Germinal center (tissue), 1 donor: ENCODE measurements at regions not wholly inside any gene's neighbourhood (a gene's known extent, or its start where the extent isn't known, plus 50 kb on each side); places are given as distances from the start of the nearest gene placed in this dataset.
"Not testable (repeated sequence)": the region's sequence is repeated elsewhere in the genome, so short reads cannot be mapped to it uniquely, and the experiment has no call there.

ENCODE experiments used
- DNase-seq: peaks from one replicate; pipeline ENCODE4 v3.0.0; 2012; ENCODE audit warnings: mixed read lengths, low spot score

DNA sequence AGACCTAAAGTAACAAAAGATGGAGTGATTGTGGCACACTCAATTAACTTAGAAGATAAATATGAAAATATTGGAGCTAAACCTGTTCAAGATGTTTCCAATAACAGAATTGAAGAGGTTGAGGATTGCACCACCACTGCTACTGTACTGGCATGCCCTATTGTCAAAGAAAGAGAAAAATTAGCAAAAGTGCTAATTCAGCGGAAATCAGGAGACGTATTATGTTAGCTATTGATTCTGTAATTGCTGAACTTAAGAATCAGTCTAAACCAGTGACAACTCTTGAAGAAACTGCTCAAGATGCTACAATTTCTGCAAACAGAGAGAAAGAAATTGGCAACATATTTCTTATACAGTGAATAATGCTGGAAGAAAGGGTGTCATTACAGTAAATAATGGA is 754.4 kb downstream of the CDH18 start:
- no peak for DNase-seq

- DNase-seq, result no peak
Measured at GRCh38 chr5:19235101-19235584, 752.9 kb downstream of the CDH18 start.

DNA sequence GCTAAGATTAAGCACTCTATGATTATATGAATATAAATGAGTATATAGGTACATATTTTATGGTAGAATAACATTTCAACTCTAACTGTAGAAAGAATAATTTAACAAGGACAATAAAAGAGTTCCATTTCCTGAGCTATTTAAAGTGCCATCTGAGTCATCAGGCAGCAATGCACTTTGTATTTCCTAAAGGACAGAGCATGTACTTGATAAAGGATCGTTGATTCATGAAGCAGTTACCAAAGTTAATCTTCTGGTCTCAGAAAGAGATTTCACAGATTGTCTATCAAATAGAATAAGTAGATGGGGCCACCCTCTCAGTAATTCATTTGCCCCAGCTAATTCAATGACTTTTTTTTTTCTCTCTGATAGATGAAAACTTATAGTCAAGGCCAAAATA is 747.8 kb downstream of the CDH18 start:
- DNase-seq, result no peak

DNA sequence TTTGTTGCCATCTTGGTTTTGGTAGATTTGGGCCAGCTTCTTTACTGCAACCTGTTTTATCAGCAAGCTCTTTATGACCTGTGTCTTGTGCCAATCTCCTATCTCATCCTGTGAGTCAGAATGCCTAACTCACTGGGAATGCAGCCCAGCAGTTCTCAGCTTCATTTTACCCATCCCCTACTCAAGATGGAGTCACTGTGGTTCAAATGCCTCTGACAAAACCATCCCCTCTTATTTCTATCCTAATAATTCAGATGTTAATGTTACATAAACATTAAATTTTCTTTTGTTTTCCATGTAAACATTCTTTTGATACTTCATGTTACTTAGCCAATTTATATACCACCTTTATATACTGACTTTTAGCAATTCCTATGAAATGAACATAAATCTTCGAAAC is 746.3 kb downstream of the CDH18 start:
- no peak for DNase-seq

DNA sequence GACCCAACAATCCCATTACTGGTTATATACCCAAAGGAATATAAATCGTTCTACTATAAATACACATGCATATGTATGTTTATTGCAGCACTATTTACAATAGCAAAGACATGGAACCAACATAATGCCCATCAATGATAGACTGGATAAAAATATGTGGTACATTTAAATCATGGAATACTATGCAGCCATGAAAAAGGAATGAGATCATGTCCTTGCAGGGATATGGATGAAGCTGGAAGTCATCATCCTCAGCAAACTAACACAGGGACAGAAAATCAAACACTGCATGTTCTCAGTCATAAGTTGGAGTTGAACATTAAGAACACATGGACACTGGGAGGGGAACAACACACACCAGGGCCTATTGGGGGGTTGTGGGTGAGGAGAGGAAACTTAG is 741.8 kb downstream of the CDH18 start:
- DNase-seq, result not testable (repeated sequence)

DNA sequence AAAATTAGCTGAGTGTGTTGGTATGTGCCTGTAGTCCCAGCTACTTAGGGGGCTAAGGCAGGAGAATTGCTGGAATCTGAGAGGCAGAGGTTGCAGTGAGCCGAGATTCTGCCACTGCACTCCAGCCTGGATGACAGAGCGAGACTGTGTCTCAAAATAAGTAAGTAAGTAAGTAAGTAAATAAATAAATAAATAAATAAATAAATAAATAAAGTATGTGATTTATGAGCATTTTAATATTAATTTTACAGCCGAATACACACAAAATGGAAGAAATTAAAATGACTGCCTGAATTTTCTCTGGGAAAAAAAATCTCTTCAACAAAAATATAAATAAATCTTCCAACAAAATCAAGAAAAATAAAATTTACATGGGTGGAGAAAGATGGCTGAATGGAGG is 740.7 kb downstream of the CDH18 start:
- DNase-seq, result no peak

DNA sequence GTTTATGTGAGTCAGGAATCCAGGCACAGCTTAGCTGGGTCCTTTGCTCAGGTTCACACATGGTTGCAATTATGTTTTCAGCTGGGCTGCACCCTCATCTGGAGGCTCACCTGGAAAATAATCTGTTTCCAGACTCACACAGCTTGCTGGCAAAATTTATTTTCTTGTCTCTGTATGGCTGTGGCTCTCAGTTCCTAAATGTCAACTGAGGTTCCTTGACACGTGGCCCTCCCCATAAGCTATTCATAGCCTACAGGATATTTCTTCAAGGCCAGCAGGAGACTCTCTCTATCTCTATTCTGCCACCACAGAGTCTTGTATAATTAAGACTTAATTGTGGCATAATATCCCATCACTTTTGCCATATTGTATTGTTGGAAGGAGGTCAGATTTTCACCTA is 732.0 kb downstream of the CDH18 start:
- no peak for DNase-seq

GRCh38 chr5:19258686-19259085 is 729.3 kb downstream of the CDH18 start:
- DNase-seq, result no peak

GRCh38 chr5:19261879-19262278 is 726.1 kb downstream of the CDH18 start:
- no peak for DNase-seq

GRCh38 chr5:19264821-19265220 is 723.2 kb downstream of the CDH18 start:
- no peak for DNase-seq

DNA sequence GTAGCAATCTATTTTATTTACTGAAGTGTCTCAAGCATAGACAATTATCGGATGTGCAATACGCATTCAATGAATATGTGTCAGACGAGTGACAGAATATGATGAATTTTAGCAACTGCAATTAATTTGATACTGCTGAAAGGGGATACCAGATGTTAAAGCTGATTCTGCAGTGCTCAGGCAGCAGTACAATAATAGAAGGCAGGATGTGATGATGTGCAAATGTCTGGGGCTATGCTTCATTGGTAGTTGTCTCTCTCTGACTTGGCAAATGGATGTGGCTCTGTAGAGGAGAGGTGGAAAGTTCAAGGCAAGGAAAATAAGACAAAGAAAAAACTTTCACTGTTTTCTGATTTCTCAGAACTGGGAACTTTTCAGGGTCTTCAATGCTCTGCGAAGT is 721.2 kb downstream of the CDH18 start:
- DNase-seq, result no peak

- no peak for DNase-seq
Measured at GRCh38 chr5:19270153-19270552, 717.8 kb downstream of the CDH18 start.

DNA sequence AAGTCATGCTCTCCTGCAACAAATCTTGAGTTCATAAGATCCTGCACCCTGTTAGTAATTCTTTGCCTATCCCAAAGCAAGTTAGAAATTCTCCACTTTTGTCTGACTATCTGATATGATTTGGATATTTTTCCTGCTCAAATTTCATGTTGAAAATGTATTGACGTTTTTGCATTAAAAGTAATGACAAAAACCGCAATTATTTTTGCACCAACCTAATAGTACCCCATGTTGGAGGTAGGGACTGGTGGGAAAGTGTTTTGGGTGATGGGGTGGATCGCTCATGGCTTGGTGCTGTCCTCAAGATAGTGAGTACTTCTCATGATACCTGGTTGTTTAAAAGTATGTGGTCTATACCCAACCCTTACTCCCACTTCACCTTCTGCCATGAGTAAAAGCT is 713.4 kb downstream of the CDH18 start:
- DNase-seq, result no peak

- DNase-seq, result no peak
Measured at GRCh38 chr5:19285286-19285685, 702.7 kb downstream of the CDH18 start.

- not testable (repeated sequence) for DNase-seq
Measured at GRCh38 chr5:19287548-19288277, 700.3 kb downstream of the CDH18 start.

- not testable (repeated sequence) for DNase-seq
Measured at GRCh38 chr5:19288311-19288710, 699.7 kb downstream of the CDH18 start.

DNA sequence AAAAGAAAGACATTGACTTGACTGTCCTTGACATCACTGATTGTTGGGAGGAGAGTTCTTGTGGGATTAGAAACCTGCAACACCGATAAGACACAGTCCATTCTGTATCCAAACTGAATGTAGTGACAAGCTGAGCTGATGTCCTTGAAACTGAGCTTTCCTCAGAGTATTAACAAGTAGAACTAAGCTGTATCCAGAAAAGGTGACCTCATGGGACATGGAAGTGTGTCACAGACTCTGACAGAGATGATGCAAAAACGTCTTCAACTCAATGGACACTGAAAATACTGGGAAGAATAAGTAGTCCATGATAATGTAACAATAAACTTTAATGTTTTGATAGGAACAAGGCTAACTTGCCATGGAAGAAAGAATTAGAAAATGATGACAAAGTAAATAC is 690.1 kb downstream of the CDH18 start:
- no peak for DNase-seq

DNA sequence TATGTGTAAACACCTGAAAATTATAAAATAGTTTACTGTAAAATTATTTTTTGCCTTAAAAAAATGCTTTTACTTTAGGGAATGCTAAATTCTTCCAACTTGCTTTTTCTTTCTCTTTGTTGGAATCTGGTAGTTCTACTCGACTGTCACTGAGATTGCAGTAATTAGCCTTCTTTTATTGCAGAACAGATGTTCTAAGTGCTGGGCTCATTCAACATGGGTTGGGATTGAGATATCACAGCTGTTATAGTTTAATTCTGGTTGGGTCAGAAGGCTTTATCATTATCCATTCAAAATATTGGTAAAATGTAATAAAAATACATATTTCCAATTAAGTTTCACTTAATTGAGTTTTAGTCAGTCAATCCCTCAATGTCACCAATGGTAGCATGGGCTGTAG is 686.7 kb downstream of the CDH18 start:
- no peak for DNase-seq

- DNase-seq, result no peak
Measured at GRCh38 chr5:19314840-19315239, 673.2 kb downstream of the CDH18 start.

DNA sequence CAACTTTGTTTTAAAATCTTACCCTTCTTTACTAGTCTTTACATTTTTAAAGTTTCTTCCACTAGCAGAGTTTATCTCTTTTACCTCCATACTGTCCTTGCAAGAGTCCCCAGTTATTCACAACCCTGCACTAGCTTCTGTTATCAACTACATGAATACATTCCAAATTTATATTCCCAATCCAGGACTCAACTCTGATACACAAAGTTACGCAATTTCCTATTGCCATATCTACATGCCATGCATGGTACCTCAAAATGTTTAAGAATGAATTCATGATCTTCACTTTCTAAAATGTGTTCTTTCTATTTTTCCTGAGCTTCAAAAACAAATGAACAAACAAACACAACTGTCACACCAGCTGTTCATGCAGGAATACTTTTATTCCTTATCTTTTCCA is 668.7 kb downstream of the CDH18 start:
- DNase-seq, result no peak

- DNase-seq, result no peak
Measured at GRCh38 chr5:19322716-19323485, 665.1 kb downstream of the CDH18 start.

GRCh38 chr5:19334278-19334677 is 653.7 kb downstream of the CDH18 start:
- no peak for DNase-seq

DNA sequence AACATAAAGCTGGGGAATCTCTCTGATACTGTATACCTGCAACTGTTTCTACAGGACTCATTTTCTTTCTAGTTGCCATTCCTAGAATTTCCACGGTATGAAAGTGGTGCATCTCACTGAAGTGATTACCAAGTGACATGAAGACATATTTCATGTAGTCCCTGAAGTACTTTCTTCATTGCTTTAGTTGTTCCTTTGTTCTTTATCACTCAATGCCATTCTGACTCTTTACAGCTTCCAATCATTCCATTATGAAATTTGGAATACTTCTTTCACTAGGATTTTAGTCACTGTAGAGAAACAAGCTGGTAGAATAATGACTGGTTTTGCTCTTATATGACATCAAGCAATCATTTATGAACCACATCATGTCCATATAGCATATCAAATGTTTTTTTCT is 645.1 kb downstream of the CDH18 start:
- no peak for DNase-seq

DNA sequence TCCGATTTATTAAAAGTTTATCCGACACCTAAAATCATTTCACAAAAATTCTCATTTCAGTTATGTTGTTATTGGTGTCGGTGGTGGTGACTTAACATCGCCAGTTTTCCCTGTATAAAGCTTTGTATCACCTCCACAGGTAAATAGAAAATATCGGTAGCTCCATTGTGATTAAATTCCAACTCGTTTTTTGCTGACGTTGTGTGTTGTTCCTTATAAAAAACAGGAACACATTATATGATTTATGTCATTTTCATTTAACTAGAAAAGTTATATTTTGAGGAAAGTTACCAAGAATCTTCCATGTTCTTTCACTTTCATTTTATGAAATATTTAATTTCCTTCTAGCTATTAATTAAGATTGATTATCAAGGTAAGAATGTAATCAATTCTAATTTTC is 635.9 kb downstream of the CDH18 start:
- DNase-seq, result no peak
